RWPE2 (cell line): ENCODE measurements at regions not wholly inside any gene's neighbourhood (a gene's known extent, or its start where the extent isn't known, plus 50 kb on each side); places are given as distances from the start of the nearest gene placed in this dataset.

Source experiments
- ATAC-seq: fragments of 200-7000 bp; cut with Tn5 transposase; 3 replicates; pipeline ENCODE4 v1.9.1; 2021; ENCODE audit warnings: low read depth
- DNase-seq: peaks from one replicate; pipeline ENCODE4 v3.0.0-alpha.2; 2020; ENCODE audit warnings: low spot score
- H3K27ac ChIP-seq: fragments of 450-650 bp; 2 replicates; pipeline ENCODE4 v1.5.1; 2017; ENCODE audit warnings: mild to moderate bottlenecking; ENCODE audit not compliant: poor library complexity, severe bottlenecking
- H3K27me3 ChIP-seq: fragments of 250-450 bp; sonication (Bioruptor Pico); 2 replicates; pipeline ENCODE4 v1.5.1; 2021; ENCODE audit warnings: mild to moderate bottlenecking, moderate library complexity; ENCODE audit not compliant: insufficient read depth, poor library complexity, severe bottlenecking
- H3K36me3 ChIP-seq: fragments of 250-450 bp; sonication (Bioruptor Pico); 2 replicates; pipeline ENCODE4 v1.5.1; 2020; ENCODE audit warnings: low read depth, mild to moderate bottlenecking, moderate library complexity
- H3K4me1 ChIP-seq: fragments of 250-450 bp; sonication (Bioruptor Pico); 2 replicates; pipeline ENCODE4 v1.5.1; 2021; ENCODE audit warnings: mild to moderate bottlenecking, moderate library complexity; ENCODE audit not compliant: insufficient read depth, poor library complexity, severe bottlenecking
- H3K4me3 ChIP-seq: fragments of 250-450 bp; sonication (Bioruptor Pico); 2 replicates; pipeline ENCODE4 v1.5.1; 2021; ENCODE audit warnings: mild to moderate bottlenecking, moderate library complexity; ENCODE audit not compliant: severe bottlenecking
- H3K9me3 ChIP-seq: fragments of 250-450 bp; sonication (Bioruptor Pico); 2 replicates; pipeline ENCODE4 v1.5.1; 2021; ENCODE audit warnings: mild to moderate bottlenecking, moderate library complexity; ENCODE audit not compliant: severe bottlenecking
- CTCF ChIP-seq: fragments of 450-650 bp; IDR thresholded peaks from one replicate; pipeline ENCODE4 v1.5.1; 2017; ENCODE audit warnings: mild to moderate bottlenecking, moderate library complexity; ENCODE audit not compliant: poor library complexity, severe bottlenecking

GRCh38 chr5:152306386-152306785 is 98.7 kb downstream of the NMUR2 start:
- ATAC-seq (no peak), DNase-seq (no peak)
- Histone ChIP-seq H3K27ac (no peak overlapping the region), H3K4me3 (no peak overlapping the region), H3K4me1 (no peaks in the 10 kb centered on the region), H3K9me3 (no peaks in the 10 kb centered on the region), H3K36me3 (no peaks in the 10 kb centered on the region), H3K27me3 (peaks cover 2% of the 10 kb centered on the region)
- TF ChIP-seq CTCF, result no peak

GRCh38 chr5:152305525-152305924 is 99.6 kb downstream of the NMUR2 start:
- DNase-seq (no peak), ATAC-seq (no peak)
- no peak for TF ChIP-seq CTCF
- Histone ChIP-seq H3K27me3 (no peaks in the 10 kb centered on the region), H3K9me3 (no peaks in the 10 kb centered on the region), H3K36me3 (no peaks in the 10 kb centered on the region), H3K4me3 (no peak overlapping the region), H3K27ac (no peak overlapping the region), H3K4me1 (no peaks in the 10 kb centered on the region)

GRCh38 chr5:152303841-152304240 is 101.2 kb downstream of the NMUR2 start:
- Histone ChIP-seq H3K4me3 (no peak overlapping the region), H3K27ac (no peak overlapping the region), H3K9me3 (no peaks in the 10 kb centered on the region), H3K27me3 (no peaks in the 10 kb centered on the region), H3K36me3 (no peaks in the 10 kb centered on the region), H3K4me1 (no peaks in the 10 kb centered on the region)
- TF ChIP-seq CTCF, result no peak
- DNase-seq (no peak), ATAC-seq (no peak)

GRCh38 chr5:152297866-152298265 is 107.2 kb downstream of the NMUR2 start:
- ATAC-seq (no peak), DNase-seq (no peak)
- no peak for TF ChIP-seq CTCF
- no peaks in the 10 kb centered on the region for H3K4me1 ChIP-seq
- no peaks in the 10 kb centered on the region for H3K27me3 ChIP-seq
- no peak overlapping the region for H3K4me3 ChIP-seq
- H3K27ac ChIP-seq, result no peak overlapping the region
- no peaks in the 10 kb centered on the region for H3K36me3 ChIP-seq
- H3K9me3 ChIP-seq, result no peaks in the 10 kb centered on the region

- Histone ChIP-seq H3K9me3 (no peaks in the 10 kb centered on the region), H3K4me3 (no peak overlapping the region), H3K27ac (no peak overlapping the region), H3K27me3 (no peaks in the 10 kb centered on the region), H3K4me1 (no peaks in the 10 kb centered on the region), H3K36me3 (no peaks in the 10 kb centered on the region)
- TF ChIP-seq CTCF, result no peak
- no peak for DNase-seq
- no peak for ATAC-seq
These were observed 111.9 kb downstream of the NMUR2 start for GRCh38 chr5:152293189-152293588.
